ENCODE measurements at regions not wholly inside any gene's neighbourhood (a gene's known extent, or its start where the extent isn't known, plus 50 kb on each side); places are given as distances from the start of the nearest gene placed in this dataset.
"Not testable (repeated sequence)": the region's sequence is repeated elsewhere in the genome, so short reads cannot be mapped to it uniquely, and the experiment has no call there.

DNA sequence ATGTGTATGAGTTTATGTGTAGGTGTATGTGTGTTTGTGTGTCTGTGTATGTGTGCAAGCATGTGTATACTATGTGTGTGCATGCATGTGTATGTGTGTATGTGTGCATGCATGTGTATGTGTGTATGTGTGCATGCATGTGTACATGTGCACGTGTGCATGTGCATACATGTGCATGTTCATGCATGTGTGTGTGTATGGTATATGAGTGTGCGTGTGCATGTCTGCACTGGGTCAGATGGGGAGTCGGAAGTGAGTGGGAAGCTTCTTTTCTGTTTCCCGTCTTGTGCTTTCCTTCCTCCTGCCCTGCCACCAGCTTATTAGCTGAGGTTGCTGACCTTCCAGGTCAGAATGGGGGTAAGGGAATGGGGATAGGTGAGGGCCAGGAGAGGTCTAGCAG, 174.7 kb downstream of the MAP2K4 start:
- no peak for DNase-seq

DNA sequence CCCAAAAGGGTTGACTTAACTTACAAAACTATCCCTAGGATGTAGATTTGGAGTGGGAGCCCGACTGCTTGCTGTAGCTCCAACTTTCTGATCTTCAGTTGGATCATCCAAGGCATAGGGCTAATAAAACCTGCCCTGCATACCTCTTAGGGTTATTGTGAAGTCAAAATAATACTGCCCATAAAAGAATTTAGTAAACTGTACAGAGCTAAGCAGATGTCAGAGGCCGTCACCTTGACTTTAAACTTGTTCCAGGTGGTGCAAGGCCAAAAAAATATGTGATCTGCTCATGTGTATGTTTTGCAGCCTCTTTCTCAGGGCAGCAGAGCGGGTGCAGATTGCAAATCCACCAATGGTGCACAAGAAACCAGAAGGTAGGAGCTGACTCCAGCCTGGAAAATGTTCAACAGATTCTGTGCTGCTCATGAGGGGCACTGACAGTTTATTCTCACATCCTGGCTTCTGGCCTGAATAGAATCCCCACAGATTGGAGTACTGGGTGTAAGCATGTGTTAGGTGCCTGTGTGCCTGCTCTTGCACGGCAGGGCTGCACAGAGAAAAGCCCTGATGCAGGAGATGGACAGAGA, 180.7 kb downstream of the MAP2K4 start:
- no peak for DNase-seq

DNA sequence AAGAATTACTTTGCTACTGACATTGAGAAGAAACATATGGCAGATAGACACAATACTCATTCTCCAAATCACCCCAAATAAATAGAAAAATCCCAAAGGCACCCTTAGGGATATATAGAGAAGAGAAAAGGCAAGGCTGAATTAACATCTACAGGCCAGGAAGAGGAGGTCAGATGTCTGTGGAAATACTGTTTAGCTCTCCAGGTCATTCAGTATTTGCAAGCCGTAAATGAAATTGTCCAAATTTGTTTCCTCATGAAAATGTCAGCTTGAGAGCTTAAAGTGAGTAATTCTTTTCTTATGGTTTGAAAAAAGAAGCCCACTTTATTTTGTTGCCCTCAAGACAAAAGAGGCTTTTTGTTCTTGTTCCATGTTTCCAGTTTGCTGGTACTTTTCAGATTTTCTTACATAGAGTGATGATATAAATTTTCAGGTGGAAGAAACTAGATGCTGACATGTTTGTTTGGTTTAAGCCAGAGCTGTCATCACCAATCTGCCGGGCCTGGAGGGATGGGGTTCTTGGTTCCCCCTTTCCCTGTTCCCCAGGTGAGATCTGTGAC, 189.0 kb downstream of the MAP2K4 start:
- DNase-seq, result no peak

DNA sequence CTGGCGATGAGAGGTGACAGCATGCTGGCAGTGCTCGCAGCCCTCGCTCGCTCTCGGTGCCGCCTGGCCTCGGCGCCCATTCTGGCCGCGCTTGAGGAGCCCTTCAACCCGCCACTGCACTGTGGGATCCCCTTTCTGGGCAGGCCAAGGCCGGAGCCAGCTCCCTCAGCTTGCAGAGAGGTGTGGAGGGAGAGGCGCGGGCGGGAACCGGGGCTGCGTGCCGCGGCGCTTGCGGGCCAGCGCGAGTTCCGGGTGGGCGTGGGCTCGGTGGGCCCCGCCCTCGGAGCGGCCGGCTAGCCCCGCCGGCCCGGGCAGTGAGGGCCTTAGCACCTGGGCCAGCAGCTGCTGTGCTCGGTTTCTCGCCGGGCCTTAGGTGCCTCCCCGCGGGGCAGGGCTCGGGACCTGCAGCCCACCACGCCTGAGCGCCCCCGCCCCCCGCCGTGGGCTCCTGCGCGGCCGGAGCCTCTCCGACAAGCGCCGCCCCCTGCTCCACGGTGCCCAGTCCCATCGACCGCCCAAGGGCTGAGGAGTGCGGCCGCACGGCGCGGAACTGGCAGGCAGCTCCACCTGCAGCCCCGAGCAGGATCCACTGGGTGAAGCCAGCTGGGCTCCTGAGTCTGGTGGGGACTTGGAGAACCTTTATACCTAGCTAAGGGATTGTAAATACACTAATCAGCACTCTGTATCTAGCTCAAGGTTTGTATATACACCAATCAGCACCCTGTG, 200.2 kb downstream of the MAP2K4 start:
- DNase-seq, result not testable (repeated sequence)

DNA sequence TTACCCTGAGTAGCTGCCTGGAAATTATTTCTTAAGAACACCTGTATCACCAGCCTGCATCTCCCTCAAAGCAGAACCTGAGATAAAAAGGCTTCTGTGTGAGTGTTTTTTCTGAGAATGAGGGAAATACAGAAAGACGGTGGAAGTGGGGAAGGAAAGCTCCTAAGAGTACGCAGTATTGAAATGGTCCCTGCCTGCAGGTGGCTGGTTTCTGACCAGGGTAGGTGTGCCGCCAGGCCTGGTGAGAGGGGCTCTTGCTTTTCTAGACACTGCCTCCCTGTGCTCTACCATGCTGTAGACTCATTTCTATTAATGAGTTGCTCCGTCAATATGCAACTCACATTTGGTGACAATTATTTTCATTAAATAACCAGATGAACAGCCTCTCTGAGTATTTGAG, 201.7 kb downstream of the MAP2K4 start:
- no peak for DNase-seq

DNA sequence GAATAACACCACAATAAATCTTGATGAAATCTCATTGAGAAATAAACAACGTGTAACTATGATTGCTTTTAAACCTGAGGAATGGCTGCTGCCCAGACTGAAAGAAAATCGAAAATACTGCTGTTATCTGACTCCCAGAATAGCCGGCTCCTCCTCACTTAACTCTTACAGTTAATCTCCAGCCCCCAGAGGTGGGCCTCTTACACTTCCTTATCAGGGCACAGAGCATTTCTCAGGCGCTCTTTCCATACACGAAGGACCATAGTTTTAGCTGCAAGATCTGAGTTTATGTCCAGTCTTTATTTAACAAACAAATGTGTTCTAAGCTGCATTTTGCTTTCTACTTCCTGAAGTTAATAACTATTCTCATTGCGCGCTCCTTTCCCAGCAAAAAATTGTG, 206.9 kb downstream of the MAP2K4 start:
- no peak for DNase-seq

DNA sequence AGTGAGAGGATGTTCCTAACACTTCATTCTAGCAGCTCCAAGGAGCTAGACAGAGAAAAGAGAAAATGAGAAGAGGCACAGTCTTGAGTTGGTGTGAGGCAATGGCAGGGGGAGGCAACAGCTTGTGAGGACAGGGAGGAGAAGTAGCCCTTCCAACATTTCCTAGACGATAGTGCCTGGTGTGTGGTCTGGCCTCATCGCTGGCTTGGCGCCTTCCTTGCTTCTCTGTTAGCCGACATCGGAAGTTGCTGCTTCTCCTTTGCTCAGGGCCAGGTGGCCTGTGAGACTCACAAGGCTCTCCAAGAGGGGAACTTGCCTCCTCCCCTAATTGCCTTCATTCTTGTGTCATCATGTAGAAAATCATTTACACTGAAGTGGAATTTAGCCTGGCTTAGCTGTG, 208.7 kb downstream of the MAP2K4 start:
- peak in 2 of 3 donors; percentile 27 to 44 for DNase-seq

DNA sequence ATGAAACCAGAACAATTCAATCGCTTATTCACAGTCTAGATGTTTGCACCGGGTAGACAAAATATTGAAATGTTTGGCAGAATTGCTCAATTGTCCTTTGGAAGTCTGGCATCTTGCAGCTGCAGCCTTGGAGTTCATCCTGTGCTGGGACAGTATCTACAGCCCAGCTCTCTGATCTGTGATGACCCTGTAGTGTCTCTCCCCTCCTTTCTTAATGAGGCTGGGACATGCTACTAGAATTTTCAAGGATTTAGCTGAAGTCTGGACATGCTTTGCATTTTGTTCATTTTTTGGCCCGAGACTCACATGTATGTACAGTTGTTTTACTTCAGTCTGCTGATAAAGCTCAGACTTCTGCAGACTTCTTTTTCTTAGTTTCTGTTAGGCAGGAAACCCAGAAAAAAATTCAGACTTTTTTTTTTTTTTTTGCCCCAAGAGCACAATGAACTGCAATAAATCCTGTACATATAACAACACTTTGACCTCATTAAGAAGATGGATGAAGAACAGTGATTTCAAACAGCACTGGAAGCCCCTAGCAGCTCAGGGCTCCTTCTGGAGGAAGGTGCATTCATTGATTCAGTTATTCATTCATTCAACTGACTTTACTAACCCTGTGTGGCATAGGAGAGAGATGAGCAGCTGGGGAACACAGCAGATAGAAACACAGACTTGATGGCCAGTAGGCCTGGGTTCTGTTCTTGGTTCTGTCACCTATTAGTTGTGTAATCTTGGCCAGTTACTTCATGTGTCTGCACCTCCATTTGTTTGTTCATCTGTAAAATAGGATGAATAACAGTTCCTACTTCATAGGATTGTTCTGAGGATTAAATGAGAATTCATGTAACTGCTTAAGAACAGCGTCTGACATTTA, 210.0 kb downstream of the MAP2K4 start:
- peak in 2 of 3 donors; percentile 47 to 72 for DNase-seq

DNA sequence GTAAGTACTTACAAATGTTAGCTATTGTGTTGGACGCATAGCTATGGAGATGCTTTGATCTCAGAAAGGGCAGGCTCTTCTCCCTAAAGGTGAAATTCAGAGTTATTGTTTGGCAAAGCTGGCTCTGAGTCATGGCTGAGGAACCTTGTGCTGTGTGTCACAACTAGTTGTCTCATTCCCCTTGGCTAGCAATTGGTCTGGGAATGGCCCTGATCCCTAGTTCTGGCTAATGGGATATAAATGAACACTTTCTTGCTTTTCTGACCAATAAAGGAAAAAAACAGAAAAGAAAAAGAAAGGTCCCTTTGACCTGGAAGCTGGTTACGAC, 210.6 kb downstream of the MAP2K4 start:
- DNase-seq, result no peak

DNA sequence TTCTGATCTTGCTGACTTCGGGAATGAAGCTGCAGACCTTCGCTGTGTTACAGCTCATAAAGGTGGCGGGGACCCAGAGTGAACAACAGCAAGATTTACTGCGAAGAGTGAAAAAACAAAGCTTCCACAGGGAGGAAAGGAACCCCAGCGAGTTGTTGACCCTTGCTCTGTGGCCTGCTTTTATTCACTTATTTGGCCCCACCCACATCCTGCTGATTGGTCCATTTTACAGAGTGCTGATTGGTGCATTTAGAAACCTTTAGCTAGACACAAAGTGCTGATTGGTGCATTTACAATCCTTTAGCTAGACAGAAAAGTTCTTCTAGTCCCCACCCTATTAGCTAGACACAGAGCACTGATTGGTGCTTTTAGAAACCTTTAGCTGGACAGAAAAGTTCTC, 218.3 kb downstream of the MAP2K4 start:
- DNase-seq, result not testable (repeated sequence)

DNA sequence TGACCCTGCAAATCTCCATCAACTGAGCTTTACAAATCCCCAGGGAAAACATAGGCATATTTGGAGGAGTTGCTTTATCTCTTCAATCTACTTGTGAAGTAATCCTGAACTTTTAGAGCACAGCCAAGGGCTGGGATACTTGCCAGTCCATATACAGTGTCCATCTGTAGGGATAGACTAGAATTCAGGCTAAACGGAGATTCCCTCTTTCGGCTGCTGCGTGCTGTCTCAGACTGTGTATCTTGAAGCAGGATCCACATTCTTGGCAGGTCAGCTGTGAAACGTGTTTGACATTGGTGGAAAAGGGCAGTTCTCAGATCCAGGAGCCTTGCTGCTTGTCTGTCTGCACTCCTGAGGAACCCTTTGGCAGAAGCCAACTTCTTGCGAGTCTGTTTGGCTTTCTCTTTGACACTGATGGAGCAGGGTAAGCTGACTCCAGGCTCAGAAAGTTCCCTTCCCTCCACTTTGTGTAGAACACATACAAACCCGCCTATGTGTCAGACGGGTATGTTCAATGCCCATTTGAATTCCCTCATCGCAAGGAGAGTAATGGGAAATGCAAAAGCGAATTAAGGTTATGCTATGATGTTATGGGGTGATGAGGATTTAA, 221.8 kb downstream of the MAP2K4 start:
- peak; percentile 18 to 73 (median 58) for DNase-seq

DNA sequence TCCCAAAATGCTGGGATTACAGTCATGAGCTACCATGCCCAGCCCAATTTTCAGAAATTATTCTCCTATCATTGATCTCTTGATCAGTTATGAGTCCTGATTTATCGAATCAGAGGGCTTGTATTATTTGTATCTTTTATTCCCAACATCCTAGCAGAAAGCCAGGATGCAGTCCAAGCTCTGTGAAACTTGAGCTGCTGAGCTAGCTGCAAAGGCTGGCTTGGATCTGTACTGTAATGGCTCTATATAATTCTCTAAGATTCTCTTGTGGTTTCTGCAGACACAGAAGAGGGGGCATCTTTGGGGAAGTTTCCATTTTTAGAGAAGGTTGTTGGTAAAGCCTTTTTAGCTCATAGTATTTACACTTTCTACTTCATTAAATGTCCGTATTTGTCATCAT, 227.1 kb downstream of the MAP2K4 start:
- DNase-seq, result peak in 2 of 3 donors; percentile 31 to 65

DNA sequence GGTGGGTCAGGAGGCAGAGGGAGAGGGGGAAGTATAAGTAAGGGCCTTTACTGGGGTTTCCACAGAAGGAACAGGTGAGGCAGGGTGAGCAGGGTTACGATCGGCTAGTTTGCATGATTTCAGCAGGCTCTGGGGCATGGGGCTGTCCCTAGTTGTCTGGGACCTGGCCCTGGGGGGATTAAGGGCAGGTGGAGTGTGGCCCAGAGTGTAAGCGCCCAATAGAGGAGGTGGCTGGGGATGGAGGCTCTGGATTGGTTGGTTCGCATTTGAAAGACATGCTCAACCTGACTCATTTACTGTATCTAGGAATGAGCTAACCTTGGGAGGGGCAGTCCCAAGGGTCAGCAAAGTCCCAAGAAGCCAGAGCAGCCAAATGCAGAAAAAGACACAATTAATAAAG, 230.3 kb downstream of the MAP2K4 start:
- no peak for DNase-seq

DNA sequence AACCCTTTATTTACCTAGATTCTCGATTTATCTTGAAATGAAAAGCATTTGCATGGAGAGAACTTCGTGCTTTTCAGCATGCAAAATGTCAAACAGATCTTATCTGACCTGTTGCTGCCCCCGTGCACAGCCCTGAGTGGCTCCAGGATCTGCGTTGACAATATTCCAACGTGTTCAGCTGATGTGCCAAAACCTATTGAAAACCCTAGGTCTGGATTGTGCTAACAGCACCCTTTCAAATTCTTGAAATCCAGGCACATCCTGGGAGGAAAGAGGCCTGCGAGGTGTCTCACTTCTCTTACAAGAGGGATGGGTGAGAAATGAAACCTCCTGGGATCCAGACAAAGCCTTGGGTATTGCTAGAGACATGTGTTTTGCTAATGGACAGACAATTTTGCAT, 231.8 kb downstream of the MAP2K4 start:
- no peak for DNase-seq

DNA sequence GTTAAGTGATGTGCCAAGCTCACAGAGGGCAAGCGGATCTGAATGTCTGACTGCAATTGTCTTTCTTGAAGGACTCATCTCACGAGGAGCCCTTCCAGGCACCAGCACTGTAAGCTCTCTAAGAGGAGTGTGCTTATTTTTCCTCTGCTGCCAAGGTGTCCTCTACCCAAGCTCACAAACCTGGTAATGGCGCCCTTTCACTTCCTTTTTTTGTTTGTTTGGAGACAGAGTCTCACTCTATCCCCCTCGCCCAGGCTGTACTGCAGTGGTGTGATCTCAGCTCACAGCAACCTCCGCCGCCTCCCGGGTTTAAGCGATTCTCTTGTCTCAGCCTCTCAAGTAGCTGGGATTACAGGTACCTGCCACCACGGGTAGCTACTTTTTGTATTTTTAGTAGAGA, 233.8 kb downstream of the MAP2K4 start:
- no peak for DNase-seq

DNA sequence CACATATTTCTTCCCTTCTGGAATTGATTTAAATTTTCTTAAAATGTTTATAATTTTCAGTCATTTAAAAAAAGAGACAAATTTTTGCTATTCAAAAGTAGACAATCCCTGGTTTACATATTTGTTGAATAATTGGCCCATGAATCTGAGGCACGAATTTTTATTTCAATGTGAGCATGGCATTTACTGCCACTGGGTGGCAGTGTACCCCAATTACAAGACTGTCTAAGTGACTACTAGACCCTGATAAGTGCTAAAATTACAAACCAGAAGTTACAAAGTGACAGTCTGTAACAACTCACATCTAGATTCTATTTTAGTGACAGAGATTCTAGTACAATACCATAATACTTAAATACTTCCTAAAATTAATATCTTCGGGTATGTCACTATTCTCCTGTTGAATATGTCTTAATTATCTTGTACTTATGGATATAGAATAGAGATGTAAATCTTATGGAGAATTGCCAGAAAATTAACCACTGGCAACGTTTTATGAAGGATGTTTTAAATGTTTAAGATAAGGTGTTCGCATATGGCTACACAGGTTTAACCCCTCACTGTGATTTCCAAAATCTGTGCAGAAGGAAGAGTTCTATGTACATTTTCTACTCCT, 235.8 kb downstream of the MAP2K4 start:
- peak; percentile 45 to 82 (median 71) for DNase-seq

DNA sequence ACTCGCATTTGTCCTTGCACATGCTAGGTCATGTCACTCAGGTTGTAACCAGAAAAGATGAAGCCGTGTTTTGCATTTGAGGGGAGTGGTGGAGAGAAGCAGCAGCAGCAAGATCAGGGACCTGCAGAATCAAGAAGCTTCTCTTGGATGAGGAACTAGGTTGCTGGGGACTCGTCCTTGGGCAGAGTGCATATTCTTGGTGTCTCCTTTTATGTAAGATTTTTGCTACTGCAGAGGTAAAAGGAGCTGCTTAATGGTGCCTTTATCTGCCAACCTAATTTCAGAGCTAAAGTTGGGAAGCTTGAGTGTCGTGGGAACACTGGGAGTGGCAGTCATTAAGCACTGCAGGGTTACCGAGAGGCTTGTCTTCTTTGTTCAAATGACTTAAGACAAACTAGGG, 236.5 kb downstream of the MAP2K4 start:
- DNase-seq, result no peak

DNA sequence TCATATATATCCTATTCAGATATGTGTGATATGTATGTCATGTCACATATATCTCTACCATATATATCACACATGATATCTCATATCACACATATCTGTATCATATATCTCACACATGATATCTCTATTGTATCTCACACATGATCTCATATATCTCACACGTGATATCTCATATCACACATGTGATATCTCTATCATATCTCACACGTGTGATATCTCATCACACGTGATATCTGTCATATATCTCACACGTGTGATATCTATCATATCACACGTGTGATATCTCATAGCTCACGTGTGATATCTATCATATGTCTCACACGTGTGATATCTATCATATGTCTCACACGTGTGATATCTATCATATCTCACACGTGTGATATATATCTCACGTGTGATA, 240.7 kb downstream of the MAP2K4 start:
- DNase-seq, result no peak

DNA sequence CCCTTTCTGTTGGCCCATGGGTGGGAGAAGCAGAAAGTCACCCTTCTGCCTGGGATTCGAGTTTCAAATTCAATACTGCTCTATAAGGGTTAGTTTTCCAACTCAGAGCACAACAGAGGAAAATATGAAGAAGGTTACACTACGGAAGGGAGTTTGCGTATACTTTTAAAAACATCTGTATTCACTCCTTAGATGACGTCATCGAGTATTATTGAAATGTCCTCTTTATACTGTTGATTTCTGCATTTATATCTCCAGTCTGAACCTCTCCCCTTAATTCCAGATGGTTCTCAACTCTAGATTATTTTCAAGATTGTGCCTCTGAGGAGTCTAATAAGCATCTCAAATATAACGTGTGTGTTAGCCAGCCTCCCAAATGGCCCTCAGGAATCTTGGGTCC, 249.1 kb downstream of the MAP2K4 start:
- DNase-seq, result no peak

DNA sequence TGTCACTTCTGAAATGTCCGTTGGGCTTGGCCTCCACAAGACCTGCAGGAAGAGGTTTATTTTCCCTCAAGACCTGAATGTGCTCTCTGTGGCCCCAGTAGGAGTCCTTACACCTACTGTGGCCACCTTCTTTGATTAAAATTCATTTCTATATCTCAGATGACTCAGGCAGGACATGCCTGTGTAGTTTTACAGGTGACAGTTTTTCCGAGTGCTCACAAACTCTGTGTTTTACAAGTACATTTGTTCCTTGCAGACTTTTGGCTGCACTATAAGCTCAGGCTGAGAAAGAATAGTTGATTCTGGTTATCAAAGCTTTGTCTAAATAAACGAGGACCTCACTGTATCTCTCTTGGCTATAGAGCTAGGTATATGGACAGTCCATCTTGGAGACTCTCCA, 257.1 kb downstream of the MAP2K4 start:
- no peak for DNase-seq

DNA sequence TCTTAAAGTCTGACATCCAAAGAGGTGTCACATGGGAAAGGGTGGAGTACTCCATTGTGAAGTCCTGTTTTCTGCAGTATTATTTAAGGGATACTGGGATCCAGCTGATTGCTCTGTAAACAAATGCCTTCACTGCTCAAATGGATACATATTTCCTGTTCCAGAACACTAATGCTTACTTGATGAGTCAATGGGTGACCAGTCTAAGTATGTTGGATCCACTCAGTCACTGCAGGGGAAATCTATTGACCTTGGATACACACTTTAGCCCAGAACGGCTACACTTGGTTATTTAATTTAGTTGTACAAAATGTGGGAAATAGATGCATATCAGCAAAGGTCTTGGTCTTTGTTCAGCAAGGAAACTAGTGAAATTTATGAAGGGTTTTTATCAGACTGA, 261.4 kb downstream of the MAP2K4 start:
- no peak for DNase-seq

DNA sequence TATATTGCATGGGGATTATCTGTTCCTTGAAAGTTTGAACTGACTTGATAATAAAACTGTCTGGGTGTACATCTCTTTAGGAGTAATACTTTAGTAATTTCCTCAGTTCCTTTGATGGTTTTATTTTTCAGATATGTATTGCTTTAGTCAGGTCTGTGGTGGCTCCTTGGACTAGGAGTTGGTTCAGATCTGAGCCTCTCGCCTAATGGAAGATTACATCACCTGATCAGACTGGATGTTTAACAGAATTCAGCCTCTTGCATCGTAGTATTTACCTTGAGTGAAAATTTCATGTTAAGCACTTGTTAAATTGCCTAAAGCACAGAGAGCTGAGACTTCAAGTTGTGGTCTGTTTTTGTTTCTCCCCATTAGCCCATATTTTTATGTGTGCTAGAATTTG, 267.3 kb downstream of the MAP2K4 start:
- DNase-seq, result no peak

Data from muscle of back (tissue), 3 donors.